Retina (tissue), 1 donor: ENCODE measurements at regions not wholly inside any gene's neighbourhood (a gene's known extent, or its start where the extent isn't known, plus 50 kb on each side); places are given as distances from the start of the nearest gene placed in this dataset.

ENCODE experiments used
- DNase-seq: peaks from one replicate; pipeline ENCODE4 v3.0.0-alpha.2; 2016

DNA sequence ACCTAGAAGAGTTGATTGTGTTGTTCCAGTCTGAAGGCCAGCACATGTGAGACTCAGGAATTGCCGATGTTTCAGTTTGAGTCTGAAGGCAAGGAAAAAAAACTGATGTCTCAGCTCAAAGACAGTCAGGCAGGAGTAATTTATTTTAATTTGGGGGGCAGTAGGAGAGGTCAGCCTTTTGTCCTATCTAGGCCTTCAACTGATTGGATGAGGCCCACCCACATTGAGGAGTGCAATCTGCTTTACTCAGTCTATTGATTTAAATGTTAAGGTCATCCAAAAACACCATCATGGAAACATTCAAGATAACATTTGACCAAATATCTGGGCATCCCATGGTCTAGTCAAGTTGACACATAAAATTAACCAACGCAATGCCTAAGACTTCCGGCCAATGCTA, 288.9 kb downstream of the CDK5RAP2 start:
- no peak for DNase-seq

DNA sequence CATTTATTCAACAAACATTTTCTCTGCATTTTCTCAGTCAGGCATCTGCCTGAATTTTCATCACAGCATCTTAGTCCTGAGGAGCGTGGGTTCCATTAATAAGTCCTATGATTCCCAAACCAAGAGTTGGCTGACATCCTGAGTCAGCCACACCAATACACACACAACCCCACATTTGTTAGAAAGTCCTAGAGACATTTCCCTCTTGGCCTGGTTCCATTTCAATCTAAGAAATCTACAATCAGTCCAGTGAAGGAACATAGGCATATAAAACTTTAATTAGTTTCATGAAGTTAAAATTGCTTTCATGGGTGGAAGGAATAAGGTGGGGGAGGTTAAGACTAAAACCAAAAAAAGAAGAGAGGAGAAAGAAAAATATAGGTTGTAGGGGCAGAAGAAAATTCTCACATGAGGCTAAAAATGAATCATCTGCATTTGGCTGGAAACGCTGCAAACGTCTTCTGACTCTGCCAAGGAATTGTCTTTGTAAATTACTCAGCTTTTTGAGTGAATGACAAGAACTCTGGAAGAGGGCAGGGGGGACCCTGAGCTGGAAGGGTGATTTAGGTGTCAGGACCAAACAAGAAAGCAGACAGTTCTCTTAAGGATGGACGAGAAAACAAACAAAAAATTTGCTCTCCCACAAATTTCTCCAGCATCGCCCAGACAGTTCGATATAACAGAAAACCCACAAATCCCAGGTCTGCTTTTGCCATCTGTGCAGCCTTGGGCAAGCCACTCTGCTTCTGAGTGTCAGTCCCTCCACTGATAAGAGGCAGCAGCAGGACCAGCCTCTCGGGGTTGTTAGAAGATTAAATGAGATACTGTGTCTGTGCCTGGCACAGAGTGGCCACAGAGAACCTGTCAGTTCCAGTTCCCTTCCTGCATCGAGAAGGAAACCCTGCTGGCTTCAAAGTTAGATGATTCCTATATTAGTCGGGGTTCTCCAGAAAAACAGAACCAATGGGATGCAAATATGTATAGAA, 289.7 kb downstream of the CDK5RAP2 start:
- DNase-seq = no peak

DNA sequence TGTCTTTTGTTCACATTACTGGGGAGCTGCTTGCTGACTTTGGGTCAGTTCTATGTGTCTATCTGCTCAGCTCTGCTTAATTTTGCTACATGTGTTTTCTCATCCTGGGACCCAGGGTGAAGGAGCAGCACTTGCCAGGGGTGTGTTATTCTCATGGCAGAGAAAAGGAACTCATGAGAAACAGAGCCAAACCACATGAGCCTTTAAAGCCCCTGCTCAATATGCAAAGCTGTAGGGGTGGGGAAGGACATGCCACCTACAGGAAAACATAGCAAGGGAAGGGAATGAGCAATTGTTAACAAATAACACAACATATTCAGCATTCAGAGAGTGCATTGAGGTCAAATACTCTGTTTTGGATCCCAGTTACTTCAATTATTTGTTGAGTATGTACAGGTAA, 290.9 kb downstream of the CDK5RAP2 start:
- no peak for DNase-seq

DNA sequence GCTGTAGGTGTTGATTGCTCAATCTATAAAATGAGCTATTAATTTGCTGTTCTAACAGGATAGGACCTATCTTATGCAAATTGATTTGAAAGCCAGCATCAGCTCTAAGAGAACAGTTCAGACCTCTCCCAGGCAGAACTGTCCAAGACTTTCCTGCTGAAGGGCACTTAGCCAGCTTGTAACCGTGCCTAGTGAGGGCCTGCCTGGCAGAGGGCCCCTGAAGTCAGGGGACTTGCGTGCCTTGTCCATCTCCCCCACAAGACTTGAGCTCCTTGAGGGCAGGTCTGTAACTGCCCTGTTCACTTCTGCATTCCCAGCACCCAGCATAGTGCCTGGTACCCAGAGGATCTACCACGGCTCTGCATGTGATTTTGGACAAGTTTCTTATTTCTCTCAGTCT, 293.4 kb downstream of the CDK5RAP2 start:
- no peak for DNase-seq

DNA sequence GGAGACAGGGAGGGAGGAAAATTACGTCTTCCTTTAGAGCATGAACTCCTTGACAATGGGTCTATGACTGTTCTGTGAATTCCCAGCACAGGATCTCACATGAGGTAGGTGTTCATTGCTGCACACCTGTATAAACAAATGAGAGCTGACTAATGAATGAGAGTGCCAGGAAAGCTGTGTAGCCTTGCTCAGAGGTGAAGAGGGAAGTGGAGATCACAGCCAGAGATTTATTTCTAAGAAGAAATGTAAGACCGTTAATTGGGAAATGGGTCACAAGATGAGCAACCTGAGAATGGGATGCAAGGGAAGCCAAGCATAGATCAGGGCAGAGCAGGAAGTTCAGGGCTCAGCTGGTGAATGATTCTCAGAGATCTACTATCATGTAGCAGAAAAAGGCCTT, 295.1 kb downstream of the CDK5RAP2 start:
- no peak for DNase-seq

DNA sequence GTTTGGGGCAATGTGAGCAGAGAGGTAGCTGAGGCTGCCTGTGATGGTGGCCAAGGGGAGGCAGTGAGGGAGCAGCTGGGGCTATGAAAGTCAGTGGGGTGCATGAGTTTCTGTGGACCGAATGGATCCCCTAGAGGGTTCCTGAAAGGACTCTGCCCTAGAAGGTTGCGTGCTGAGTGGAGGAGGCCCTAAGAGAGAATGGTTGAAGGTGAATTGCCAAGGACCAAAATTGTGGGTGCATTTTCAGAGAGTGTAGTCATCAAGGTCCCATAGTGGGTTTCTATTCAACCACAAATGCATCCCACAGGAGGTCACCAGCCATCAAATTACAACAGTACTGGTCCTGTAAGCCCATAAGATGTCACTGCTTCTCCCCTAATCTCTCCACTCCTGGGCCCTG, 298.3 kb downstream of the CDK5RAP2 start:
- no peak for DNase-seq

DNA sequence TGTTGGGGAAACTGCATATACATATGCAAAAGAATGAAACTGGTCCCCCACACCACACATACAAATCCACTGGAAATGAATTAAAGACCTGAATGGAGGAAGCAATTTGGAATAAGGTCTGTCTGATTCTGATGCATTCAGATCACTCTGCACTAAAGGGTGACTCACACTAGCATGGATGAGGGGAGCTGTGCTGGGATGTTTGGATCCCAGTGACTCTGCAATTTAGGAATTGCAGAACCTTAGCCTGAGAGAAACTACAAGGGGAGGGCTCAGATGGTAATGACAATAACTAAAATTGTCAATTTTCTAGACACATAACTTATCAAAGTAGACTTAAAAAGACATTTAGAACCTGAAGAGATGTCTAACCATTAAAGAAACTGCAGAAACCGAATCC, 312.0 kb downstream of the CDK5RAP2 start:
- DNase-seq = no peak

DNA sequence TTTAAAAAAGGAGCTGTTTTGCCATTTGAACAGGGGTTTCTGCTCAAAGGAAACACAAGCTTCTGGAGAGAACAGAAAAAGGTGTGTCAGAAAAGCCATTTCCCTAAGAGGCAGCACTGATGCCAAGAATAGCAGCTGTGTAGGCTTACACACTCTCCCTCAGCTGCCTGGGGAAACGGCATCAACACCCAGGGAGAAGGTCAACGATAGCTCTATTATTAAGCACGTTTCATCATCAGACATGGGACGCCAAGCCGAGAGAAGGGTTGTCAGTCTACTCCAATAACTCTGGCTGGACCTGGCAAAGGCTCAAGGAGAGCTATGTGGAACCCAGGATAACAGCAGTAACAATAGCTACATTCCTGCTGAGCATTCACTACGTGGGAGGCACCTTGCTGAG, 314.2 kb downstream of the CDK5RAP2 start:
- no peak for DNase-seq

DNA sequence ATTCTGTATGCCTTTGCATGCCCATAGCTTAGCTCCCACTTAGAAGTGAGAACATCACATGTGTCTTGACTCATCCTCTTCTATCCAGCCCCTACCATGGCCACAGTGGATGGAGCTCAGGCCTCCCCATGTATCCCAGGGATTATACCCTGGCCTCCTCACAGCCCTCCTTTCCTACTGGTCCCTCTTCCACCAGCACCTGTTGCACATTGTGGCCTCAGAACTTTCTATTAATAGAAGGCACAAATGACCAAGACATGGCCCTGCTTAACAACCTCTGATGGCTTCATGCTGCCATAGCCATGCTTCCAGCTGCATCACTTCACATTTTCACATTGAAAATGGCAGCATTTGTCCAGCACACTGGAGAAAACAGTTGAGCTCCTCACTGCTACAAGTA, 315.4 kb downstream of the CDK5RAP2 start:
- no peak for DNase-seq

DNA sequence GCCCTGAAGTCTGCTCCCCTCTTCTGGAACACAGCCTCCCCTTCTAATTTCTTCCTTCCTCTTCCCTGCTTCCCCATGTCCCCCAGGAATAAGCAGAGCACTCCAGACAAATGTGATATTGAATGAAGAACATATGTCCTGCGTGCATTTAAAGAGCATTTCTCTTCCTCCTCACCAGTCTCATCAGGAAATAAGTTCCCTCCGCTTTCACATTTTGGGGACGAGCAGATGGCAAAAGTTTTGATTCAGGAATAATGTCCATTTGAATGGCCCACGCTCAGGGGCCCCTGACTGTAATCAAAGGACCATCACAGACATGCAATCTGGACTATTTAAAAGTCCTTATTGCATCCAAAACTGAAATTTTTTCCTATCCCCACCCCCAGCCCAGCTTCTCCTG, 316.1 kb downstream of the CDK5RAP2 start:
- no peak for DNase-seq

DNA sequence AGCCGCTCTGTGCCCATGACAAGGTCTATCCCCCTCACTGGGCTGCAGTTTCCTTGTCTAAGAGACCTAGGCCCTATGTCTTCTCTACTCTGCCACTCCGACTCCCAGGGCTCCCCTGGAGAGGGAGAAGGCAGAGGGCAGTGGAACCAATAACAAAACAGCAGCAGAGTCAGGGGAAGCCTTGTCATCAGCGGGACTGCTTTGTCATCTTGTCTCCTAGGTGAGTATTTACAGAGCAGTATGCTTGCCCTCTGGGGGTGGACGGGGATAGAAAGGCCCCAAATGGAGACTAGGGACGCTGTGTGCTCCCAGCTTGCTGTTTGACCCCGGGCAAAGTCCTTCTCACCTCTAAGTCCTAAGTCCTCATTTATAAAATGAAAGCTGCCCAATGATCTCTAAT, 318.5 kb downstream of the CDK5RAP2 start:
- DNase-seq = no peak

DNA sequence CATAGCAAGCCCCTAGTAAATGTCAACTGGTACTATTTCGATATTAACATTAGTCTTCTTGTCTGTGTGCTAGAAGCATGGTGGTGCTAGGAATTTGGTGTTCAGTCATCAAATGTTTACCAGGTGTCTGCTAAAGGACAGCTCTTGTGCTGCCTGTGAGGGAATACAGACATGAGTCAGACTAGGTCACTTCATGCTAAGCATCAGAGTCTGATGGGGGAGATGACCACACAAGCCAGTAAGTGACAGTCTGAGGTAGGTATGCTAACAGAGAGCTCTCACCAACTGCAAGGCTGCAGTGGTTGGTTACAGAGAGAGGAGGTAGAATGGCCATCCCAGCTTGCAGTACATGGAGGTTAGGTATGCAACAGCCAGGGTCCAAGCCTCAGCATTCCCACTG, 320.9 kb downstream of the CDK5RAP2 start:
- no peak for DNase-seq

DNA sequence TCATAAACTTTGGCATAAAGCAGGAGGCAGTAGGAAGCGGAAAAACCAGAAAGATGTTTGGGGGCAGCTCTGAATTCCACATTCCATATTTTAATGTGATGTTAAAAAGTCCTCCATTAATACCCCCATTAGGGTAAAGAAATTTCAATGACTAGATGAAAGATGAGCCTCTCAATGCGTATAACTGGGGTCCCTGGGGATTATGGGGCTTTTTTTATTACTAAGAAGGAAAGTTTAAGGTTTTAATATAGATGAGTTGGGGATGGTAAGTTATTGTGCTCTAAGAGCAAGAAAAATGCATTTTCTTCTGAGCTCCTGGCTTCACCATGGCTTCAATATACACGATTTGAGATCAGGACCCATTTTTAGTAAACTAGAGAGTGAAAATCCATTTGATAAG, 321.9 kb downstream of the CDK5RAP2 start:
- DNase-seq = no peak

DNA sequence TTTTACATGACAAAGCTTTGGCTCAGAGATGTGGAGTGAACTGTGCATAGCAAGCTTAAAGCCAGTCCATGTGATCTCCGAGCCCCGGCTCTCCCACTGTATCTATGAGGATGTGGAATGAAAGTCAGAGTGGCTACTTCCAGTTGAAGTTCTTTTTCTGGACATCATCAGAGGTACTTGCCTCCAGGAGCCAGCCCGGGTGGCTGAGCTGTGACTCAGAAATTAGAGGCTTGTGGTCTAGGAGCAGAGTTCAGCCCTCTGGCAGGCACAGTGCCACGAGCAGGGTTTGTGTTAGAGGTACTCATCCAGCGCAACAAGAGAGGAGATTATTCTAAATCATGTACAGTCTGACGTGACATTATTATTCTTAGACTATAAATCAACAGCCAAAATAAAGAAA, 322.5 kb downstream of the CDK5RAP2 start:
- no peak for DNase-seq

DNA sequence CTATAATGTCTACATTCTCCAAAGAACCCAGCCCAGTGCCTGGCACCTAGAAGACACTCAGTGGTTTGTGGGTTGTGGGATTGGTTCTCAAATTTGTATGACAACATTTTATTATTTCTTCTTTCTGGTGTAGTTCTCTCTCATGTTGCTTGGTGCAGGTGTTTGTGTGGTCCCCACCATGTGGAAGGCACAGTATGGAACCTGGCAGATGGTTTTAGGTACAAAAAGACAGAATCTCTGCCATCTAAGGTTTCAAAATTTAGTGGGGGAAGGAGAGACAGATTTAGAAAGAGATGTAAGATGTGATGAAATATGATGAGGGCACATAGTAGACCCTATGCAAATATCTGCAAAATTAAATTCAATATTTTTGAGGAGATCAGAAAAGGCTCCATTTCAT, 323.8 kb downstream of the CDK5RAP2 start:
- no peak for DNase-seq

DNA sequence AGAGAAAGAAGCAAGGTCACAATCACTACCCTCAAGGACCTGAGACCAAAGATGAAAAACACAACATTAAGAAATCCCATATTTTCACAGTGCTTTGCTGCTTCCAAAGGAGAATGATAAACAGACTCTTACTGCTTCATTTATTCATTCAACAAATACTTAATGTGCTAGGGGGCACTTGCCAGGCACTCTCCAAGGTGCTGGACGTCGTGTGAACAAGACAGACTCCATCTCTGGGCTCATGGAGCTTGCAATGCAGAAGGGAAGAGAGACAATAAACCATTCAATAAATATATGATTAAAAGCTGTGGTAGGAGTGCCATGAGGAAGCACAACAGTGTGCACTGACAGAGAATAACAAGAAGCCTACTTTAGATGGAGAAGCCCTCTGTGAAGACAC, 327.7 kb downstream of the CDK5RAP2 start:
- no peak for DNase-seq

DNA sequence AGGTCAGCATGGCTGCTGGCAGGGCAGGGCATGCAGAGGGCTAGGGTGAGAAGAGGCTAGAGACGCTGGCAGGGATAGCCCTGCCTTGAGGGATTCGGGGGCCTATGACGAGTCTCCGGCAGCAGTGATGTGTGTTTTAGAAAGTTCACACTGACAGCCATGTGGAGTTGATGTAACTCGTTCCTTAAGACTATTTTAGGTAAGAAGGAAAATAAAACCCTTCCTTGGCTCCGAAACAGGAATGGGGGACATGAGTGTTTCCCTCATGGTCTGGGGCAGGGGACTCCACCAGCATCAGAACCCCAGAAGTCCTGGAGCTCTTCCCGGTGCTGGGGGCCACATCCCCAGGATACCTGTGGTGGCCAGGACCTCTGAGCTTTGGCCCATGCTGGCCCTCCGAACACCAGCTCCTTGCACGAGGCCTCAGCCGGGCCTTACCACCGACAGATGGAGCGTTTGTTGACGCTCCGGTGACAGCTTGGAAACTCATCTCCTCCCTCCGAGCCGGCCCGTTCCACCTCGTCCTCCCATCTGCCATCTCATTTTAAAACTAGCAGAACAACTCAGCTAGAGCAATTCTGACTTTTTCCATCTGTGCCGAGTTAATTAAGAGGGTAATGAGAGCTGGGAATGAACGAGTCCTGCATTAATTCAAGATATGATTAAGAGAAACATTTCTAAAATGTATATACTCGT, 337.7 kb downstream of the CDK5RAP2 start:
- DNase-seq = peak; percentile 16

DNA sequence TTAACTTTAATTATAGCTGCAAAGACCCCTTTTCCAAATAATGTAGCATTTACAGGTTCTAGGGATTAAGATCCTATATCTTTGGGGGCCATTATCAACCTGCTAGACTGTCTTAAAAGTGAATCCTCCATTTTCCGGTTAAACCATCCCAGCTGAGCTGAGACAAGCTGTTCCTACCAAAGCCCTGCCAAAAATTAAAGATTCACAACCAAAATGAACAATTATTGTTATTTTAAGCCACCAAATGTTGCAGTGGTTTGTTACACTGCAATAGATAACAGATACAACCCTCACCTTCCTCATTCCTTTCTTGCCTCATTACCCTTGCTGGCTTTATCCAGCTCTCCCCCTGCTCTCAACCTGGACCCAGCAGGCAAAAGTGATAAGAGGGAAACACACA, 343.4 kb downstream of the CDK5RAP2 start:
- DNase-seq = no peak

DNA sequence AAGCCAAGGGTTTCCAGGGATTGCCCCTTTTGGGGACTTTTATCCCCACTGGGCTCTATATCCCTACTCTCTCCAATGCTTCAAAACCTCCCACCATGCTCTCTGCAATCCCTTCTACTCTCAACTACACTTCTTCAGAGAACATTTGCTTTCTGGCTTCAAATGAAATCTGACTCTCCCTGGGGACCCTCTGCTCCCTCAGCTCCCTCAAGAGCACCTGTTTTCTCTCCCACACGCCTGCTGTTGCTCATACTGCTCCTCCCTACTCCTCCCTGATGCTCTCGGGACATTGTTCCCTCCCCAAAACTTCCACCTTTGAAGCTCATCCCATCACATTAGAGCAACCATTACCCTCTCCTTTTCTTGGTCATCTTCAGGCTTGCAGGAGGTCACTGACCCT, 344.9 kb downstream of the CDK5RAP2 start:
- no peak for DNase-seq

DNA sequence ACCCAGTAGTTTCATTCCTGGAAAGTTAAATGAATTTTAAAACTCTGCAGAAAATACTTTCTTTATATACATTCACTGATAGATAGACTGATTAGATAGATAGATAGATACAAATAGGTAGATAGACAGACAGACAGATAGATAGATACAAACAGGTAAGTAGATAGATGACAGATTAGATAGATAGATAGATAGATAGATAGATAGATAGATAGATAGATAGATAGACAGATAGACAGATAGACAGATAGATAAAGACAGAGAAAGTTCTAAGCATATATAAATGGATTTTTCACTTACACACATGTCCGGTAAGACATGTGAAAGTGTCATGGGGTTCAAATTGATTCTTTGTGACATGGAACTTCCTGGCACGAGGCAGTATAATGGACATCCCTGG, 349.7 kb downstream of the CDK5RAP2 start:
- no peak for DNase-seq

DNA sequence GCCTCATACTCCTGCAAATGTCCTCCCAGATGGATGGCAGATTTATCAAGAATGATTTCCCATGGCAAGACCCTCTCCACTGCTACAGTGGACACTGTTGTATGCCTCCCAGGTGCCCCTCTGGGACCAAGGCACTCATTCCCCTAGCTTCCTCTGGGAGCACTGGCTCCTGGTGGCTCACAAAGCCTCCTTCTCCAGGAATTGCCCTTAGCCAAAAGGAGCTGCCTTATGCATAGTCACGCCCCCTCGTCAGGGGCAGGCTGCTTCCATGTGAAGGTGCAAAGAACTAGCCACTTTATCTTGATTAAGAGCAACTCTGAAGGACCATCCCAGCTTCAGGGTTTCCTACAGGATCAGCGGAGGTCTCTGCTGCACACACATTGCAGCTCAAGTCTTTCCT, 358.1 kb downstream of the CDK5RAP2 start:
- DNase-seq = no peak

DNA sequence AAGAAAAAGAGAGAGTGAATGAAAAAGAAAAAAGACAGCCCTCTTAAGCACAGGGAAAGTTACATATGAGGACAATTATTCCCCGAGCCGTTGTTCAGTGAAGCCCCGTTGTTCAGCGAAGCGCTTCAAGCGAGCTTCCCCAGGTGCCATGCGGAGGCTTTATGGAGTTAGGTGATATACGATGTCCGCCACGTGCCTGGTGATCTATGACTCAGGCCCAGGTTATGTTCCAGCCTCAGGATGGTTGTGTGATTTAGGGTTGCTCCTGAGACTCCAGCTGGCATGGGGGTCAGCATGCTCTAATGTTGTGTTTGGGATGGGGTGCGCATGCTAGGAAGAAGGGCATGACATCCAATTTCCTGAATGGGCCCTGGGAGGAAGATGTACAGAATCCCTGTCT, 365.6 kb downstream of the CDK5RAP2 start:
- DNase-seq = no peak

DNA sequence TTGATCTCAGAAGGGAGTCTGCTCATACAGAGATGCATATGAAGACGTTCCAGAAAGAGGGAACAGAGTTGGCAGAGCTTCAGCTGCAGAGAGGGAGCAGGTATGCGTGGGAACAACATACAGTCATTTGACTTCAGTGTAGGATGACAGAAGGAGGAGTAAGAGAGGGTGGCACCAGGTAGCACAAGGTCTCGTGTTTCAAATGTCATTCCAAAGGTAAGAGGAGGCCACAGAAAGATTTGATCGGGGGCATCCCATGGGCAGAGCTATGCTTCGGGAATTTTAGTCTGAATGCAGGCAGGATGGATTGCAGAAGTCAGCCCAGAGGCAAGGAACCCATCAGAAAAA, 367.1 kb downstream of the CDK5RAP2 start:
- DNase-seq = no peak

DNA sequence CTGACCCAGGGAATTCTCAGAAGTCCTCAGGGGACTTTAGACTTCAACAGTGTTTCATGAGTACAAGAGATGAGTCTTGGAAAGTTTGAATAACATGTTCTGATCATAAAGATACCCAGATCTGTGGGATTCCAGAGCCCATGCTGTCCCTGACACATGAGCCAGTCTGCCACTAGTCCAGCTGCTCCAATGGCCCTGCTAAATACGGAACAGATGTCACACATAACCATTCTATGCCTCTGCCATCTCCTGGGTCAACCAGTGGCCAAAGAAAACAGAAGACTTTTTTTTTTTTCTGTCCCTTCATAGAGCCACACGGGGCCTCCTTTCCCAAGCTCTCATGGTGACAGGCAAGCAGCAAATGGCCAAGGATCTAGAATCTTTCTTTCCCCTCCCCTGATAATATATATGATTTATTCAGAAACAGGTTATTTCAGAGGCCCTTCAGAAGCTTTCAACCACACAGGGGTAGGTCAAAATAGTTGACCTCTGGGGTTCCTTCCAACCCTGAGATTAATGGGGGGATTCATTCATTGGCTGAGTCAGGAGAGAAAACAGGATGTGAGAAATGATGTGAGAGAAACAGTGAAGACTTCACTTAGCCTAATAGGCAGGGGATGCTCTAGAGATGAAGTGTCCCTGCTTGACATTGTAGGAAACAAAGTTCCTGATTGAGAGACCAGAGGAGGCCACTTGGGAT, 367.7 kb downstream of the CDK5RAP2 start:
- no peak for DNase-seq
